ENCODE measurements at regions not wholly inside any gene's neighbourhood (a gene's known extent, or its start where the extent isn't known, plus 50 kb on each side); places are given as distances from the start of the nearest gene placed in this dataset.

DNA sequence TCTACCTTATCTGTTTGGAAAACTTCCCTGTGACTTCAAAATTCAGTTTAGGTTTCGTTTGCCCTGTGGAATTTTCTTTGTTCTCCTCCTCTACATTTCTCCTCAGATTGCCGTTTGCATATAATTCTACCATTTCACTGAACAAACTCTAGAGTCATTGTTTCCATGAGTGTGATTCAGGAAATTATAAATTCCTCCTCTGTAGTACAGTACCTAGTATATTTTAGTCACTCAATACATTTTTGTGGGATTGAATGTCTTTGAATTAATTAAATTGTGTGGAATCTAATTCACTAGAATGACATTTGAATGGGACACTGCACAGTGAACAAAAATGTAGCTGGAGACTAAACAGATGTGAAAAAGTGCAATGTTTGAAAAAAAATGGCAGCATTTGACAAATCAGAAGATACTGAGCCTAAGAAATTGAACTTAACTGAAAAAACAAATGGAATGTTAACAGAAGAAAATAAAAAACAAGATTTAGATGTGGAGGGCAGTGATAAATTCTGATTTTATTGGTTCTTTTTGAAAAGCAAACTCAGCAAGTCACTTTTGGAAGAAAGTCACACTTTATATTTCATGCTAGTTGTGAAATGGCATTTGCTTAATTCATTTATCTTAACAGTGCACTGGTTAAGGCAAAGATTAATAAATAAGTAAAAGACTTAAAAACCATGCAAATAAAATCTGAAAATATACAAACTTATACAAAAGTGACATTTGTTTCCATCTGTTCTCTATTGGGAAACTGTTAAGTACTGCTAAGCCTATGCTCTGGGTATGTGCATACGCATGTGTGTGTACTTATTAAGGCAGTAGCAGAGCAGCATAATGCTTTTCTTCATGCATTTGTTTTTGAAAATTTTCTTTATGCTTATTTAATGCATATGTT is 512.3 kb downstream of the FAT4 start:
- no peak for TF ChIP-seq POLR2A (IDR thresholded peaks at IDR 0.05)
- WGBS, 2 donors (ENCODE audit: low coverage in 1 of 2) = 47 to 57% methylated on average over 3 of the region's 3 CpGs
- H3K4me3 ChIP-seq = no peak overlapping the region

DNA sequence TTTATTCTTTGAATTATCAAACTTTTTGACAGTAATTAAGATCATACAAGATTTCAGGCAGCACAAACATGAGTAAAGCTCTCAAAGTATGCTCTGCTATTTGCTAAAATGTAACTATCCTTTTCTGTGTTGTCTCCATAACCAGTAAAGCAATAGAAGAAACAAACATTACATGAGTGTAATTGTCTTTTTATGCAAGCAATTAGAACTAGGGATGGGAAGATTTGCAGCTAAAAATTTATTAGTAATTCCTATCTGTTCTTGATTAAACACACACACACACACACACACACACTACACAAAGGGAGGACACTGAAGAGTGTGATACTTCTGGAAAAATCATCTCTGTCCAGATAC is 512.9 kb downstream of the FAT4 start:
- Histone ChIP-seq H3K36me3 (no peaks in the 10 kb centered on the region), H3K9me3 (no peaks in the 10 kb centered on the region), H3K27me3 (no peaks in the 10 kb centered on the region), H3K27ac (no peak overlapping the region), H3K4me1 (no peaks in the 10 kb centered on the region), H3K4me3 (no peak overlapping the region)
- TF ChIP-seq, protein P1, sequence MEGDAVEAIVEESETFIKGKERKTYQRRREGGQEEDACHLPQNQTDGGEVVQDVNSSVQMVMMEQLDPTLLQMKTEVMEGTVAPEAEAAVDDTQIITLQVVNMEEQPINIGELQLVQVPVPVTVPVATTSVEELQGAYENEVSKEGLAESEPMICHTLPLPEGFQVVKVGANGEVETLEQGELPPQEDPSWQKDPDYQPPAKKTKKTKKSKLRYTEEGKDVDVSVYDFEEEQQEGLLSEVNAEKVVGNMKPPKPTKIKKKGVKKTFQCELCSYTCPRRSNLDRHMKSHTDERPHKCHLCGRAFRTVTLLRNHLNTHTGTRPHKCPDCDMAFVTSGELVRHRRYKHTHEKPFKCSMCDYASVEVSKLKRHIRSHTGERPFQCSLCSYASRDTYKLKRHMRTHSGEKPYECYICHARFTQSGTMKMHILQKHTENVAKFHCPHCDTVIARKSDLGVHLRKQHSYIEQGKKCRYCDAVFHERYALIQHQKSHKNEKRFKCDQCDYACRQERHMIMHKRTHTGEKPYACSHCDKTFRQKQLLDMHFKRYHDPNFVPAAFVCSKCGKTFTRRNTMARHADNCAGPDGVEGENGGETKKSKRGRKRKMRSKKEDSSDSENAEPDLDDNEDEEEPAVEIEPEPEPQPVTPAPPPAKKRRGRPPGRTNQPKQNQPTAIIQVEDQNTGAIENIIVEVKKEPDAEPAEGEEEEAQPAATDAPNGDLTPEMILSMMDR (IDR thresholded peaks at IDR 0.05) = no peak
- TF ChIP-seq POLR2A (IDR thresholded peaks at IDR 0.05) (no peak), POLR2AphosphoS5 (IDR thresholded peaks at IDR 0.05) (no peak), EP300 (IDR thresholded peaks at IDR 0.05) (no peak)
- no peak for ATAC-seq

More for the DNA sequence above, 512.3 kb downstream of the FAT4 start:
- H3K9me3 ChIP-seq = no peaks in the 10 kb centered on the region
- no peak overlapping the region for H3K27ac ChIP-seq
- no peaks in the 10 kb centered on the region for H3K4me1 ChIP-seq
- no peaks in the 10 kb centered on the region for H3K27me3 ChIP-seq
- no peak for ATAC-seq
- no peaks in the 10 kb centered on the region for H3K36me3 ChIP-seq

DNA sequence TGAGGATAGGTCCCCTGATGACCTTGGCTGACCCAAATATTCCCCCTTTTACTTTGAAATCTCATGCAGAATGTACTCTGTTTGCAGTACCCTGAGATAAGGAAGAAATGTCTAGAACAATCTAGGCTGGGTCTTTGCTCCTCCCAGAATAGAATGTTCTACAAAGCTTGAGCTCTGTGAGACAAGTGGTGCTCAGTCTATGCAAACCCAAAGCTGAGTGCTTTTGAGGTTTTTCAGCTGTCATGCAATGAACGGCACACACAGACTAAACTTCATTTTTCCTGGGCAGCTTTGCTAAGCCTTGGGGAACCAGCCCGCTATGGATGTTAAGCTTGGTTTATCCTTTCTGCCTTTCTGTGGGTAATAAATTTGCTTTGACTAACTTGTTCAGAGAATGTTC is 513.6 kb downstream of the FAT4 start:
- Histone ChIP-seq H3K36me3 (no peaks in the 10 kb centered on the region), H3K4me1 (no peaks in the 10 kb centered on the region), H3K27ac (no peak overlapping the region), H3K4me3 (no peak overlapping the region), H3K27me3 (no peaks in the 10 kb centered on the region), H3K9me3 (no peaks in the 10 kb centered on the region)
- TF ChIP-seq POLR2A (IDR thresholded peaks at IDR 0.05) (no peak), EP300 (IDR thresholded peaks at IDR 0.05) (no peak), POLR2AphosphoS5 (IDR thresholded peaks at IDR 0.05) (no peak)
- TF ChIP-seq, protein P1 (IDR thresholded peaks at IDR 0.05) = no peak
- no peak for ATAC-seq
- 19 to 55% methylated on average over 2 of the region's 2 CpGs for WGBS, 2 donors (ENCODE audit: low coverage in 1 of 2)

DNA sequence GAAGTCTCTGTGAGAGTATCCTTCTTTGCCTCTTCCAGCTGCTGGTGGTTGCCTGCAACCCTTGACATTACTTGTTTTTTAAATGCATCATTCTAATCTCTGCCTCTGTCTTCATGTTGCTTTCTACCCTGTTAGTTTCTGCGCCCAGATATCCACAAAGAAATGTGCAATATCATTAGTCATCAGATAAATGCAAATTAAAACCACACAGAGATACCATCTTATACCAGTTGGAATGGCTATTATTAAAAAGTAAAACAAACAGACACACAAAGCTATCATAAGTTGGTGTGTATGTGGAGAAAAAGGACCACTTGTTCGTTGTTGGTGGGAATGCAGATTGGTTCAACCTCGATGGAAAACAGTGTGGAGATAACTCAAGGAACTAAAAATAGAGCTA is 517.4 kb downstream of the FAT4 start:
- no peaks in the 10 kb centered on the region for H3K9me3 ChIP-seq
- no peak overlapping the region for H3K27ac ChIP-seq
- no peaks in the 10 kb centered on the region for H3K4me1 ChIP-seq
- no peak overlapping the region for H3K4me3 ChIP-seq
- H3K27me3 ChIP-seq = no peaks in the 10 kb centered on the region
- no peaks in the 10 kb centered on the region for H3K36me3 ChIP-seq
- TF ChIP-seq, protein P1 (IDR thresholded peaks at IDR 0.05) = no peak
- TF ChIP-seq EP300 (IDR thresholded peaks at IDR 0.05) (no peak), POLR2A (IDR thresholded peaks at IDR 0.05) (no peak), POLR2AphosphoS5 (IDR thresholded peaks at IDR 0.05) (no peak)
- WGBS, 2 donors (ENCODE audit: low coverage in 1 of 2) = 90 to 100% methylated on average over 3 of the region's 3 CpGs
- ATAC-seq = no peak

DNA sequence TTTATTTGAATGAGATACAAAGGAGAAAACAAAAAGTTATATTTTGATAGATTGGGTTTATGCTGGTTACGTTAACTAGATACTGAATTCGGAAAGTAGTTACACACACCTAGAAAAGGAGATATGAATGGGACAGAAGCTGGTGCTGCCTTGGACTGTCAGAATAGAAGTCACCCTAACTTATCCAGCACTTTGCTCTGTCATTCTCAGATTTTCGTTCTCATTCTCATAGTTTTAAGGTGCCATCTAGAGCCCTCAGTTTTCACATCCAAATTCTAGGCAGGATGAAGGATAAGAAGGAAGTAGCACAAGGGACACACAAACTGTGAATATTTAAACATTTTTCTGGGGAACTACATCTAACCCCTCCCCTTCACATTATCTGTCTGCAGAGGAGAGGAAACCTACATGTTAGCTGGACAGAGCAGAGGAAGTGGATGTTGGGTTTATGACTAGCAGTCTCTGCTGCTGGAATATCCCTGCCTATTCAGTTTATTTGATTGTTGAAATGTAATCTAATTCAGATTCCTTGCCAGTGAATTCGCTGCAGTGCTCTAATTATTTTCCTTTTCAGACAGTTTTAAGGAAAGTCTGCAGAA is 521.9 kb downstream of the FAT4 start:
- Histone ChIP-seq H3K36me3 (no peaks in the 10 kb centered on the region), H3K9me3 (no peaks in the 10 kb centered on the region), H3K27ac (no peak overlapping the region), H3K4me1 (no peaks in the 10 kb centered on the region), H3K4me3 (no peak overlapping the region), H3K27me3 (no peaks in the 10 kb centered on the region)
- no peak for TF ChIP-seq EP300 (IDR thresholded peaks at IDR 0.05)
- TF ChIP-seq POLR2A (IDR thresholded peaks at IDR 0.05) = no peak
- TF ChIP-seq, protein P1 (IDR thresholded peaks at IDR 0.05) = no peak
- TF ChIP-seq POLR2AphosphoS5 (IDR thresholded peaks at IDR 0.05) = no peak
- ATAC-seq = no peak
- 61 to 68% methylated on average over 4 of the region's 4 CpGs for WGBS, 2 donors (ENCODE audit: low coverage in 1 of 2)
